ENCODE measurements at regions not wholly inside any gene's neighbourhood (a gene's known extent, or its start where the extent isn't known, plus 50 kb on each side); places are given as distances from the start of the nearest gene placed in this dataset.

GRCh38 chr3:144521131-144521530, 549.5 kb downstream of the DIPK2A start:
- ATAC-seq, result no peak
- Histone ChIP-seq H3K36me3 (no peaks in the 10 kb centered on the region), H3K27me3 (ENCODE audit: low read depth) (no peaks in the 10 kb centered on the region), H3K27ac (no peak overlapping the region), H3K4me3 (no peak overlapping the region), H3K4me1 (no peaks in the 10 kb centered on the region), H3K9me3 (no peaks in the 10 kb centered on the region)
- intact Hi-C loops (cut with DNase I), result no loop called here
- TF ChIP-seq, protein P1, sequence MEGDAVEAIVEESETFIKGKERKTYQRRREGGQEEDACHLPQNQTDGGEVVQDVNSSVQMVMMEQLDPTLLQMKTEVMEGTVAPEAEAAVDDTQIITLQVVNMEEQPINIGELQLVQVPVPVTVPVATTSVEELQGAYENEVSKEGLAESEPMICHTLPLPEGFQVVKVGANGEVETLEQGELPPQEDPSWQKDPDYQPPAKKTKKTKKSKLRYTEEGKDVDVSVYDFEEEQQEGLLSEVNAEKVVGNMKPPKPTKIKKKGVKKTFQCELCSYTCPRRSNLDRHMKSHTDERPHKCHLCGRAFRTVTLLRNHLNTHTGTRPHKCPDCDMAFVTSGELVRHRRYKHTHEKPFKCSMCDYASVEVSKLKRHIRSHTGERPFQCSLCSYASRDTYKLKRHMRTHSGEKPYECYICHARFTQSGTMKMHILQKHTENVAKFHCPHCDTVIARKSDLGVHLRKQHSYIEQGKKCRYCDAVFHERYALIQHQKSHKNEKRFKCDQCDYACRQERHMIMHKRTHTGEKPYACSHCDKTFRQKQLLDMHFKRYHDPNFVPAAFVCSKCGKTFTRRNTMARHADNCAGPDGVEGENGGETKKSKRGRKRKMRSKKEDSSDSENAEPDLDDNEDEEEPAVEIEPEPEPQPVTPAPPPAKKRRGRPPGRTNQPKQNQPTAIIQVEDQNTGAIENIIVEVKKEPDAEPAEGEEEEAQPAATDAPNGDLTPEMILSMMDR (IDR thresholded peaks at IDR 0.05), result no peak
- no peak for DNase-seq

DNA sequence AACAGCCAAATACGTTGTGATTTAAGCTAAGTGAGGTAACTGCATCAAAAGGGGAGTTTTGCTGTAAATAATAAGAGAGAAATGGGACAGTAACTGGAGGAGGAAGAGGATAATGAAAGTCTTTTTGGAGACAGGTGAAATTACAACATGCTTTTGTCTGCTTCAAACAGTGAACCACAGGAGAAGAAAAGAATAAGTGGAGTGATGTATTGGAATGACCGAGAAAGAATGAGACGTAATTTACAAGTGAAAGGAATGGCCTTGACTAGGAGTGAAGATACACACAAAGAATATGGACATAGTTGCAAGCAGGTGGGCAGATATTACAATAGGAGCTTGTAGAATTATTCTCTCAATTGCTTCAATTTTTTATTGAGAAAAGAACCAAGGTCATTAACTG, 550.8 kb downstream of the DIPK2A start:
- ATAC-seq, result no peak
- intact Hi-C loops (cut with DNase I), result no loop called here

DNA sequence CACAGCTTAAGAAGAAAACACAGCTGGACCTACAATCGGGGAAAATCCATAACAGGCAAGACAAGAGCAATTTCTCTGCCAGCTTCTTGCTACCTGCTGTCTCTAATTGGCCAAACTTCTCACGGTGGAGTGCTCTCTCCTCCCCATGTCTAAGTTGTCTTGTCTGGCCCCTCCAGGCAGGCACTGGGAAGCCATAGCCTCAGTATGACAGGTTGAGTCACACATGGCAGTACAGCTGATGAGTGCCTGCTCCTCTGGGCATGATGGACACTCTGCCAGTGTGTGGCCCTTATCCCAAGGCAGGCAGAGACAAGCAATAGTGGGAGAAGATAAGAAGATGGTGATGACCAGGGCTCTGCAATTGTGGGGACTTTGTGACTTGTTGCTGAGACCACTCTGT, 551.8 kb downstream of the DIPK2A start:
- ATAC-seq (no peak), DNase-seq (no peak)
- Histone ChIP-seq H3K4me3 (no peak overlapping the region), H3K36me3 (no peaks in the 10 kb centered on the region), H3K27me3 (ENCODE audit: low read depth) (no peaks in the 10 kb centered on the region), H3K4me1 (no peaks in the 10 kb centered on the region), H3K9me3 (no peaks in the 10 kb centered on the region), H3K27ac (no peak overlapping the region)
- TF ChIP-seq, protein P1 (IDR thresholded peaks at IDR 0.05), result no peak
- intact Hi-C loops (cut with DNase I), result no loop called here

More for the DNA sequence above, 550.8 kb downstream of the DIPK2A start:
- Histone ChIP-seq H3K9me3 (no peaks in the 10 kb centered on the region), H3K4me3 (no peak overlapping the region), H3K27ac (no peak overlapping the region), H3K4me1 (no peaks in the 10 kb centered on the region), H3K36me3 (no peaks in the 10 kb centered on the region), H3K27me3 (ENCODE audit: low read depth) (no peaks in the 10 kb centered on the region)
- TF ChIP-seq, protein P1 (IDR thresholded peaks at IDR 0.05), result no peak
- no peak for DNase-seq

DNA sequence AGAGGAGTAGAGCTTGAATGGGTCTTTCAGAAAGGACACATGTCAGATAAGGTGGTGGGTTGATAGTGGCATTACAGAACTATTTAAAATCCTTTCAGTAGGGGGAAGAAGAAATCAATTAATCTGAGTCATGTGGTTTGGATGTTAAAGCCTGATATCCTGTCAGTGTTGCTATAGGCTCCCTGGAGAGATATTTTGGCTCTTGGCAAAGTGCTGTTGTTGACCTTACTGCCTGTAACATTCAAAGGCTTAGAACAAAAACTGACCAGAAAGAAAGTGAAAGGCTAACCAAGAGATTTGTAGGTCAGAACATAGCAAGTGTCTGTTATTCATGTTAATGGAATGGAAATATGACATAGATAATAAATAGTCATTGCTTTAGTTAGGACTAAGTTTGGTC, 552.9 kb downstream of the DIPK2A start:
- H3K4me1 ChIP-seq, result no peaks in the 10 kb centered on the region
- DNase-seq (no peak), ATAC-seq (no peak)

DNA sequence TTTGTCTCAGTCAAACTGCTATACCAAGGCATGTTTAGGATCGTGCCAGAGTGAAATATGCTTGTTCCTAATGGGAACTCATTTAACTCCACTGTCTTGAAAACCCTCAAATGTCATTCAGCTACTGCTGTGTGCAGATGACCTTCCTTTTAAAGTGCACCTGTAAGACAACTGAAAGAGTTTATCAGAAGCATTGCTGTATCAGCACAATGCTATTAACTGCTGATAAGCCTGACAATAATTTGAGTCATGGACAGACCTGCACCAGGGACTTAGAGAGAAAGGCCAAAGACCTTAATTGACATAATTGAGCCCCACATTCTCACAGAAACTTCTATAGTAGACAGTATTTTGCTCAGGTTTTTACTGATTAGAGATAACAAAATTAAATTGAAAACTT, 557.9 kb downstream of the DIPK2A start:
- intact Hi-C loops (cut with DNase I), result no loop called here
- DNase-seq (no peak), ATAC-seq (no peak)
- no peaks in the 10 kb centered on the region for H3K4me1 ChIP-seq
- TF ChIP-seq, protein P1 (IDR thresholded peaks at IDR 0.05), result no peak
- H3K36me3 ChIP-seq, result no peaks in the 10 kb centered on the region
- H3K27ac ChIP-seq, result no peak overlapping the region
- H3K9me3 ChIP-seq, result no peaks in the 10 kb centered on the region
- no peak overlapping the region for H3K4me3 ChIP-seq
- H3K27me3 ChIP-seq (ENCODE audit: low read depth), result no peaks in the 10 kb centered on the region

More for the DNA sequence above, 552.9 kb downstream of the DIPK2A start:
- no peaks in the 10 kb centered on the region for H3K9me3 ChIP-seq
- H3K27ac ChIP-seq, result no peak overlapping the region
- intact Hi-C loops (cut with DNase I), result no loop called here
- no peaks in the 10 kb centered on the region for H3K36me3 ChIP-seq
- TF ChIP-seq, protein P1 (IDR thresholded peaks at IDR 0.05), result no peak
- no peak overlapping the region for H3K4me3 ChIP-seq
- no peaks in the 10 kb centered on the region for H3K27me3 ChIP-seq (ENCODE audit: low read depth)

DNA sequence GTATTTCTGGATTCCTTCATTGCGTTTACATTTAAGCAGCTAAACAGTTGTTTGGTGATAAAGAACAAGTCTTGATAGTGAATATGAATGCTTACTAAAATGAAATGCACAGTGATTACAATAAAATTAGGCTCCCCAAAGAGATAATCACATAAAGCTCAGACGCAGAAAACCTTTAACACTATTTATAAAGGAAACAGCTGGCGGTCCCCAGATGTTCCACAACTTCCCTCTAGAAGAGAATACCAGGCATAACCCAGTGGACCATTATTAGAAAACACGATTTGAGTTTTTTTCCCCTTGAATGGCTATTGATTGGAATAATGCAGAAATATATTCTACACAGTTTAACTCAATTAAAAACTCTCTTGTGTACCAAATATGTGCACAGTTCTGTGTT, 573.2 kb downstream of the DIPK2A start:
- intact Hi-C loops (cut with DNase I), result no loop called here
- no peak for ATAC-seq
- no peak for DNase-seq

More for the DNA sequence above, 573.2 kb downstream of the DIPK2A start:
- no peaks in the 10 kb centered on the region for H3K27me3 ChIP-seq (ENCODE audit: low read depth)
- H3K27ac ChIP-seq, result no peak overlapping the region
- no peak overlapping the region for H3K4me3 ChIP-seq
- no peaks in the 10 kb centered on the region for H3K9me3 ChIP-seq
- TF ChIP-seq, protein P1 (IDR thresholded peaks at IDR 0.05), result no peak
- no peaks in the 10 kb centered on the region for H3K36me3 ChIP-seq
- H3K4me1 ChIP-seq, result no peaks in the 10 kb centered on the region

Measured in lower lobe of right lung (tissue), 2 donors.